TTC549 (cell line): ENCODE measurements at regions not wholly inside any gene's neighbourhood (a gene's known extent, or its start where the extent isn't known, plus 50 kb on each side); places are given as distances from the start of the nearest gene placed in this dataset.
"Not testable (repeated sequence)": the region's sequence is repeated elsewhere in the genome, so short reads cannot be mapped to it uniquely, and the experiment has no call there.

Experiments
- FAIRE-seq: peaks from 2 replicates; lab custom pipeline; 2012; peaks lifted over from hg19 to GRCh38; lab: Jason Lieb, UNC

- no peak for FAIRE-seq
These were observed 362.8 kb upstream of the FOXK1 start for GRCh38 chr7:4319280-4319679.

GRCh38 chr7:4325732-4326131, 356.4 kb upstream of the FOXK1 start:
- no peak for FAIRE-seq

- FAIRE-seq: no peak
These were observed 350.4 kb upstream of the FOXK1 start for GRCh38 chr7:4331711-4332110.

- no peak for FAIRE-seq
These were observed 343.5 kb upstream of the FOXK1 start for GRCh38 chr7:4338556-4338955.

DNA sequence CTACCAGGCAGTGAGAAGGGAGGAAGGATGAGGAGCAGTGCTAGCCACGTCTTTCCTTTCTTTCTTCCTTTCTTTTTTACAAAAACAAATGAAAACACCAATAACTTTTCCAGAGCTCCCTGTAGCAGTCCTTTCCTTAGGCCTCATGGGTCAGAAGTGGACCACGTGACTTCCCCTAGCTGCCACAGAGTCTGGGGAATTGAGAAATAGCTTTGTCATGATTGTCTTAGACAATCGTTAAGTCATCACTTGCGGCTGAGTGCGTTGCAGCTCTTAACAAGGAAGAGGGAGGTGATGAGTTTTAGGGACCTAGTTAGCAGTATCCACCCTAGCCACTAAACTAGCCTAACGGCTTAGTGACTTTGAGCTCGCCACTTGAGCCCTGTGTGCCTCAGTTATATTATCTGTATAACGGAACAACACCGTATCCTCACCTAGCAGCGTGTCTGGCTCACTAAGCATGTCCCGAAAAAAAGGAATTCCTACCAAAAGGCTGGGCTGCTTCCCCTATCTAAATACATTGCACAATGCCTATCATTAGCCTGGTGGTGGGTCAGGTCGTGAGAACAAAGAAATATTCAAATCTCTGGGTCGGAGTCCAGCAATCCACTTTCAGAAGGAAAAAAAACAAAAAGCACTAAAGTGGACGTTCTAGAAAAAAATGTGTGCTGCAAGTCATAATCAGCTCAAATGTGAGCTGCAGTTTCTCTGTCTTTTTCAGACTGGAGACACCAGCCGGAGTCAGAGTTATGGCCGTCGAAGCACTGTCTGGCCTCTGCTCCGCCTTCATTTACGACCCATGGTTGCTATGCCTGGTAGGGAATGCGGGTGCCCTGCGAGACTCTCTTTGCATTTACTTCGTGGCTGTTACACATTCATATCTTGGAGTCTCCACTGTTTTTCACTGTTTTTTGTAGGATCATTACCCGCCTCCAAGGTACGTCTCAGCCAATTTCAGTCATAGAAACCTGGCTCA, 338.5 kb upstream of the FOXK1 start:
- FAIRE-seq: no peak

GRCh38 chr7:4345004-4345403, 337.1 kb upstream of the FOXK1 start:
- no peak for FAIRE-seq

- no peak for FAIRE-seq
These were observed 330.0 kb upstream of the FOXK1 start for GRCh38 chr7:4352069-4352468.

- no peak for FAIRE-seq
These were observed 320.3 kb upstream of the FOXK1 start for GRCh38 chr7:4361774-4362173.

DNA sequence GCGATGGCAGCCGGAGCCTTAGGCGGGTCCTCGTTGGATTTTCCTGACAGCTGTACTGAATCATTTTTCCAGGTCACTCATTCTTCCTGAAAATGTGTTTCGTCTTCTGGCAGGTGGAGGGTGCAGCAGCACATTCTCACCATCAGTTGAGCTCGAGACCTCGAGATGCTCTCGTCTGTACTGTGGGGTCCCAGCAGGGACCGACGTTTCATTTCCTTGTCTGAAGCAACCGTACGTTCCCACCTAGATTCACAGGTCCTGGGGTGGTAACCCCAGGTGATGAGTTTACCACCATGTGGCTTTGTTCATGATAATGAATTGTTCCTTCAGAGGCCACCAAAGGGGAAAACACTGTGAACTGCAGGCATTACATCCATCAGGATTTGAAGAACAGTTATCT, 298.5 kb upstream of the FOXK1 start:
- FAIRE-seq: no peak

GRCh38 chr7:4386190-4386589, 295.9 kb upstream of the FOXK1 start:
- no peak for FAIRE-seq

GRCh38 chr7:4391103-4391502, 291.0 kb upstream of the FOXK1 start:
- FAIRE-seq: not testable (repeated sequence)

DNA sequence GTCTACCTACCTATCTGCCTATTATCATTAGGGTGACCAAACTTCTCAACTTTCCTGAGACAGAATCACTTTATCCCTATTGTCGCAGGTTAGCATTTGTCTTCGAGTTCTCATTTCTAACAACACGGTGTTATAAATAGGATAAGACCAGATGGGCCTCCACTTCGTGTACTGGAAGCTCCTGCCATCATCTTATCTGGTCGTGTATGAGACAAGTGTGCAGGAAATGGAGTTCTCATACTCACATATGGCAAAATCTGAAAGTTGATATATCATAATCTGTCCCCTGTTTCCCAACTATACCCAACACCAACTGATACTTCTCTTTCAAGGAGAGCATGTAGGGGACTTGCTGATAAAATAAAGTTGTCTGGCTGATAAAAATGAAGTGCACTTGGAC, 287.4 kb upstream of the FOXK1 start:
- FAIRE-seq: no peak

- no peak for FAIRE-seq
These were observed 283.0 kb upstream of the FOXK1 start for GRCh38 chr7:4399121-4399520.

DNA sequence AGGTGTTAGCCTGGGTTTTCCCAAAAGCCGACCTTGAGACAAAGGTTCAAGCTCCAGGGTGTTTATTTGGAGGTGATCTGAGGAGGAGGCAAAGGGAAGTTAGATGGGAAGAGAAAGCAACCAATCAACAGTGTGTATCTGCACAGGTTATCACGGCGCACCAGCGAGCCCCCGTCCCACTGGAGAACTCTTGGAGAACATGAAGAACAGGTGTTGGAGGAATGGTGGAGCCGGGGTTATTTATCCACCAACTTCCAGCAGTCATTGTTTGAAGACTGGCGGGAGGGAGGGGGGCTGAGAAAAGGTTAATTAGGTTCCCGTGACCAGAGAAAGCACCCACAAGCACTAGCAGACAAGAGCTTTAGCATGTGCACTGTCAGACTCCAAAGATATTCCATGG, 282.5 kb upstream of the FOXK1 start:
- no peak for FAIRE-seq

- no peak for FAIRE-seq
These were observed 275.6 kb upstream of the FOXK1 start for GRCh38 chr7:4406288-4407058.

DNA sequence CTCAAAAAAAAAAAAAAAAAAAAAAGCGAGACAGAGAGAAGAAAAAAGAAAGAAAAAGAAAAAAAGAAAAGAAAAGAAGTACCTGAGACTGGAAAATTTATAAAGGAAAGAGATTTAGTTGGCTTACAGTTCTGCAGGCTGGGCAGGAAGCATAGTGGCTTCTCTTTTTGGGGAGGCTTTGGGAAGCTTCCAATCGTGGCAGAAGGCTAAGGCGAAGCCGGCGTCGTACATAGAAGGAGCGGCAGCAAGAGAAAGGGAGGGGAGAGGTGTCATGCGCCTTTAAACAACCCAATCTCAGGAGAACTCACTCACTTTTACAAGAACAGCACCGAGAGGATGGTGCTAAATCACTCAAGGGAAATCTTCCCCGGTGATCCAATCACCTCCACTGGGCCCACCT, 272.1 kb upstream of the FOXK1 start:
- no peak for FAIRE-seq

- FAIRE-seq: no peak
These were observed 265.6 kb upstream of the FOXK1 start for GRCh38 chr7:4416396-4417056.

- FAIRE-seq: no peak
These were observed 253.6 kb upstream of the FOXK1 start for GRCh38 chr7:4428526-4428925.

GRCh38 chr7:4430227-4430626, 251.9 kb upstream of the FOXK1 start:
- no peak for FAIRE-seq

- no peak for FAIRE-seq
These were observed 247.8 kb upstream of the FOXK1 start for GRCh38 chr7:4434306-4434705.

DNA sequence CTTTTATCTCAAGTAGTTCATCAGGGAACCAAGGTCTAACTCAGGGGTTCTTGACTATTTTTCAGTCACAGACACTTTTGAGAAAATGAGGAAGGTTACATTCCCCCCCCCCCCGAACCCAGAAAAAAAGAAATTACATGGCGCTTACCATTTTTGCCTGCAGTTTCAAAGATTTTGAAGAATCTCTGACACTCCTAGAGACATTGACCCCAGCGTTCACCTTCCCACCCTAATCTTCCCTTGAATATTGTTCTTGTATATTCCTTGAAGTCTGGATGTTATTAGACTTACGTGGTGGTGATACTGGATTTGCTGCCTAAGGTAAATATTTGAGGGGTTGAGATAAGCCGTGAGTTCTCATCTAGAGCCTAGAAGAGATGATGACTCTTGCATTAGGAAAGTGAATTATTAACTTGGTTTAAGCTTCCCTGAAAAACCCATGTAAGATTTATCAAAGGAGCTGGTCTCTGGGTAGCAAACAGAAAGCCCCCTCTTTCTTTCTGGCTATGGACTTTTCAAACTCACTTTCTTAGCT, 245.7 kb upstream of the FOXK1 start:
- FAIRE-seq: no peak

GRCh38 chr7:4436936-4437335, 245.2 kb upstream of the FOXK1 start:
- FAIRE-seq: no peak

DNA sequence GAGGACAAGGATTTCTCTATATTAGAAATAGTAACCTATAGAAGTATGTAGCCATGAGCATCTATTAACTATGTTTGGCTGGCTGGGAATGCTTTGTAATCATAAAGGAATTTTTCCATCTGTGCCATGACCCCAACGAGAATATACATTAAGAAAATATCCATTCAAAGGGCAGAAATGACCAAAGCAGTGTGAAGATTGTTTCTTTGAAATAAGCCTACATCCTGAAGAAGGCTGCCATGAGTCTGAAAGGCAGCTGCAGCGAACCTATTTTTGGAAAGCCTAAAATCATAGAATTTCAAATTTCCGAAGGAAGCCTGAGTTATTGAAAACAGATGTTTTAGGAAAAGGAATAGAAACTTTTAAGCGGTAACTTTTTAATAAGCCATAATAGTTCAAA, 244.2 kb upstream of the FOXK1 start:
- no peak for FAIRE-seq
